ENCODE measurements at regions not wholly inside any gene's neighbourhood (a gene's known extent, or its start where the extent isn't known, plus 50 kb on each side); places are given as distances from the start of the nearest gene placed in this dataset.

DNA sequence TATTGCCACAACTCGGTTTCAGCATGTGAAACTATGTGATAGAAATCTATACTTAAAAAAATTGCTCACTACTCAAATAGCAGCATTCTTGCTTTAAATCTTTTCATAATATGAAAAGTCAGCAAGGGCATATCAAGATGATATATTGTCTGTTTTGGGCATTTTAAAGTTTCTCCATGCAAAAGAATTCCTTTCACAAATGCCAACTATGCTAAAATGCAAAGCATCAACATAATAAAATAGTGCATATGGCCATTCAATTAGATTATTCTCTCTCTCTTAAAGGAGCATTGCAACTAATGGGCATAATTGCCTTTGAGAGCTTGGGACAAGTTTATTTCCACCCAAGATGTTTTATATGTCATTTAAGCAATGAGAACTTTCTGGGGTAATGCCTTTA lies 475.1 kb downstream of the ZPLD1 start:
- TF ChIP-seq, protein P1, sequence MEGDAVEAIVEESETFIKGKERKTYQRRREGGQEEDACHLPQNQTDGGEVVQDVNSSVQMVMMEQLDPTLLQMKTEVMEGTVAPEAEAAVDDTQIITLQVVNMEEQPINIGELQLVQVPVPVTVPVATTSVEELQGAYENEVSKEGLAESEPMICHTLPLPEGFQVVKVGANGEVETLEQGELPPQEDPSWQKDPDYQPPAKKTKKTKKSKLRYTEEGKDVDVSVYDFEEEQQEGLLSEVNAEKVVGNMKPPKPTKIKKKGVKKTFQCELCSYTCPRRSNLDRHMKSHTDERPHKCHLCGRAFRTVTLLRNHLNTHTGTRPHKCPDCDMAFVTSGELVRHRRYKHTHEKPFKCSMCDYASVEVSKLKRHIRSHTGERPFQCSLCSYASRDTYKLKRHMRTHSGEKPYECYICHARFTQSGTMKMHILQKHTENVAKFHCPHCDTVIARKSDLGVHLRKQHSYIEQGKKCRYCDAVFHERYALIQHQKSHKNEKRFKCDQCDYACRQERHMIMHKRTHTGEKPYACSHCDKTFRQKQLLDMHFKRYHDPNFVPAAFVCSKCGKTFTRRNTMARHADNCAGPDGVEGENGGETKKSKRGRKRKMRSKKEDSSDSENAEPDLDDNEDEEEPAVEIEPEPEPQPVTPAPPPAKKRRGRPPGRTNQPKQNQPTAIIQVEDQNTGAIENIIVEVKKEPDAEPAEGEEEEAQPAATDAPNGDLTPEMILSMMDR (IDR thresholded peaks at IDR 0.05): no peak
- TF ChIP-seq POLR2A (IDR thresholded peaks at IDR 0.05) (no peak), POLR2AphosphoS5 (IDR thresholded peaks at IDR 0.05) (no peak)

Measured in sigmoid colon (tissue), 4 donors.